GM12875 (cell line): ENCODE measurements at regions not wholly inside any gene's neighbourhood (a gene's known extent, or its start where the extent isn't known, plus 50 kb on each side); places are given as distances from the start of the nearest gene placed in this dataset.

Experiments
- H3K4me3 ChIP-seq: one replicate; pipeline ENCODE4 v1.5.1; 2011; ENCODE audit warnings: low read depth, low read length, control low read depth
- CTCF ChIP-seq: IDR thresholded peaks from 2 replicates; pipeline ENCODE4 v1.5.1; 2011; ENCODE audit warnings: low read depth, mild to moderate bottlenecking, control low read depth, inconsistent platforms, low read length, moderate library complexity, borderline replicate concordance; ENCODE audit not compliant: insufficient read depth

- H3K4me3 ChIP-seq, result no peak overlapping the region
- no peak for TF ChIP-seq CTCF
Observed at GRCh38 chr20:11564491-11564890, 353.2 kb upstream of the BTBD3 start.

- TF ChIP-seq CTCF, result no peak
Observed at GRCh38 chr20:11569163-11569562, 348.5 kb upstream of the BTBD3 start.

GRCh38 chr20:11573507-11573906 lies 344.2 kb upstream of the BTBD3 start:
- H3K4me3 ChIP-seq, result no peak overlapping the region
- no peak for TF ChIP-seq CTCF

More at GRCh38 chr20:11569163-11569562, 348.5 kb upstream of the BTBD3 start:
- no peak overlapping the region for H3K4me3 ChIP-seq

- no peak overlapping the region for H3K4me3 ChIP-seq
- TF ChIP-seq CTCF, result no peak
Observed at GRCh38 chr20:11581271-11581670, 336.4 kb upstream of the BTBD3 start.

GRCh38 chr20:11582060-11582459 lies 335.6 kb upstream of the BTBD3 start:
- no peak overlapping the region for H3K4me3 ChIP-seq
- no peak for TF ChIP-seq CTCF

- H3K4me3 ChIP-seq, result no peak overlapping the region
- no peak for TF ChIP-seq CTCF
Observed at GRCh38 chr20:11585752-11586352, 331.8 kb upstream of the BTBD3 start.

- TF ChIP-seq CTCF, result no peak
- no peak overlapping the region for H3K4me3 ChIP-seq
Observed at GRCh38 chr20:11588875-11589274, 328.8 kb upstream of the BTBD3 start.
